ENCODE measurements at regions not wholly inside any gene's neighbourhood (a gene's known extent, or its start where the extent isn't known, plus 50 kb on each side); places are given as distances from the start of the nearest gene placed in this dataset.

DNA sequence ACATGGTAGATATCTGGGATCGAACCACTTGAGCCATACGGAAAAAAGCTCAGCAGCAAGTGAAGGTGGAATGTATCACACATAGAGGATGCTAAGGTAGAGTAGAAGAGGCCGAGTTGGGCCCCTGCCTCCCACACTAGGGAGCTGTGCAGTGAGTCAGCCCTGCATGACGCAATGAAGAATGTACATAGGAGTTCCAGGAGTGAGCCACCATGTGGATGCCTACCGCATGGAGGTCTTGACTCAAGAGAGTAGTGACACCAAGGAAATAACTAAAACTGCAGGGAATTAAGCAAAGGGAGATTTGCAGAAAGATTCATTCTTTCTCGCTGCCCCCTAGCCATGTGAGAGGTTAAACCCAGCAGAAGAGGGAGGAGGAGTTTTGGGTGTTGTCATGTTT, 389.6 kb upstream of the IGFBP7 start:
- no peaks in the 10 kb centered on the region for H3K9me3 ChIP-seq
- DNase-seq (ENCODE audit: low spot score) (no peak), ATAC-seq (ENCODE audit: insufficient number of reproducible peaks, low FRiP score, low read depth) (no peak)
- TF ChIP-seq, protein P1, sequence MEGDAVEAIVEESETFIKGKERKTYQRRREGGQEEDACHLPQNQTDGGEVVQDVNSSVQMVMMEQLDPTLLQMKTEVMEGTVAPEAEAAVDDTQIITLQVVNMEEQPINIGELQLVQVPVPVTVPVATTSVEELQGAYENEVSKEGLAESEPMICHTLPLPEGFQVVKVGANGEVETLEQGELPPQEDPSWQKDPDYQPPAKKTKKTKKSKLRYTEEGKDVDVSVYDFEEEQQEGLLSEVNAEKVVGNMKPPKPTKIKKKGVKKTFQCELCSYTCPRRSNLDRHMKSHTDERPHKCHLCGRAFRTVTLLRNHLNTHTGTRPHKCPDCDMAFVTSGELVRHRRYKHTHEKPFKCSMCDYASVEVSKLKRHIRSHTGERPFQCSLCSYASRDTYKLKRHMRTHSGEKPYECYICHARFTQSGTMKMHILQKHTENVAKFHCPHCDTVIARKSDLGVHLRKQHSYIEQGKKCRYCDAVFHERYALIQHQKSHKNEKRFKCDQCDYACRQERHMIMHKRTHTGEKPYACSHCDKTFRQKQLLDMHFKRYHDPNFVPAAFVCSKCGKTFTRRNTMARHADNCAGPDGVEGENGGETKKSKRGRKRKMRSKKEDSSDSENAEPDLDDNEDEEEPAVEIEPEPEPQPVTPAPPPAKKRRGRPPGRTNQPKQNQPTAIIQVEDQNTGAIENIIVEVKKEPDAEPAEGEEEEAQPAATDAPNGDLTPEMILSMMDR (IDR thresholded peaks at IDR 0.05): no peak
- H3K4me3 ChIP-seq: no peak overlapping the region
- H3K27ac ChIP-seq: no peak overlapping the region
- H3K27me3 ChIP-seq (replicated peaks; ENCODE audit: insufficient read depth): no peaks in the 10 kb centered on the region
- no peaks in the 10 kb centered on the region for H3K36me3 ChIP-seq
- peaks cover 0 to 8% of the 10 kb centered on the region in 2 donors for H3K4me1 ChIP-seq (ENCODE audit: control insufficient read depth in 1 of 2, low read depth in 2 of 2)

DNA sequence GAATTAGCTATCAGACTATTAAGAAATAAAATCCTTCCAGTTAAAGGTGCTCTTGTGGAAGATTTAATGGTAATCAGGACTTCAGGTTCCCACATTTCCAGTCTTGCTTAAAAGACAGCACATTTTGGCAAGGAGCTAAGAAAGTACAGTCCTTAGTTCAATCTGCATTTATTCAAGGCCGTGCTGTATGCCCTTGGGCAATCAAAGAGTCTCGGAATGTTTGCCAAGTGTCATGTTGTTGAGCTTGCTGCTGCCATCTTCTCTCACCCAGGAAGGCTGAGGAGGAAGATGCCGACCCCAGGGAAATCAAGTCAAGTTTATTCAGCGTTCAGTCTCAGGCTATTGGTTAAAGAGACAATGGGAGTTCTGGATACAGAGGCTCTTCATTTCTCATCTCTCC, 388.1 kb upstream of the IGFBP7 start:
- no peak overlapping the region for H3K27ac ChIP-seq
- peaks cover 0 to 8% of the 10 kb centered on the region in 2 donors for H3K4me1 ChIP-seq (ENCODE audit: control insufficient read depth in 1 of 2, low read depth in 2 of 2)
- ATAC-seq (ENCODE audit: insufficient number of reproducible peaks, low FRiP score, low read depth): no peak
- no peak for DNase-seq (ENCODE audit: low spot score)
- TF ChIP-seq, protein P1 (IDR thresholded peaks at IDR 0.05): no peak
- H3K36me3 ChIP-seq: no peaks in the 10 kb centered on the region
- H3K27me3 ChIP-seq (replicated peaks; ENCODE audit: insufficient read depth): no peaks in the 10 kb centered on the region
- H3K9me3 ChIP-seq: no peaks in the 10 kb centered on the region
- H3K4me3 ChIP-seq: no peak overlapping the region

DNA sequence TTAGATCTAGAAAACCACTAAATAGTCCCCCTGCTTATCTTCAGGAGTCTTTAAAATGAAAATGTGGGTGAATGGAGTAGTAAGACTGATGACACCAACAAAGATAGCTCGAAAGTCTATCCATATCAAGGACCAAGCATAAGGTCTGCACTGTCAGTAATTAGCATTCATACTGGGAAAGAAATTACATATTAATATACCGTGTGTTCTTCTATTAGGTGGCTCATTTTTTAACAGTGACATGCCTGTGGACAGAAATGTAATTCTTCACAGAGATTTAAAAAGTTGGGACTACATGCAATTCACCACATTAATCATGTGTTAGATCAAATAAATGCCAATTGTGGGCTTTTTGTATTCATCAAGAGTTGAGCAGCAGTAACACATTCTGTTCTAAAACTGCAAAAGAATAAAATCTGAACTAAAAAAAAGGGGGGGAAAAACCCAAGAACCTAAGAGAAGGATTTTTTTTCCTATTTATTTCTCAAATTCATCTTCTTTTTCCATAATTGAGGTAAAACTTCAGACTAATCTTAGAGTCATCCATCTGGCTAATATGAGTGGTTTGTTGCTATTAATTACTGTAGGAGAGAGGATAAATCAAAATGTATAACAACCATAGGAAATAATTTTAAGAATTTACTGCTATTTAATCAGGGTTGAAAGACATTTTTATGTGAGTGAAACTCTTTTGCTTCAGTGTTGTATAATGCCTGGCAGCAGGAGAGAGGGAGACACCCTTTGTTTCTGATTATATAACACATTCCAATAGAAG, 386.7 kb upstream of the IGFBP7 start:
- TF ChIP-seq, protein P1 (IDR thresholded peaks at IDR 0.05): no peak
- Histone ChIP-seq H3K36me3 (no peaks in the 10 kb centered on the region), H3K9me3 (no peaks in the 10 kb centered on the region), H3K4me1 (ENCODE audit: control insufficient read depth in 1 of 2, low read depth in 2 of 2) (peaks cover 0 to 1% of the 10 kb centered on the region in 2 donors), H3K4me3 (no peak overlapping the region), H3K27me3 (replicated peaks; ENCODE audit: insufficient read depth) (no peaks in the 10 kb centered on the region), H3K27ac (no peak overlapping the region)
- DNase-seq (ENCODE audit: low spot score): no peak
- ATAC-seq (ENCODE audit: insufficient number of reproducible peaks, low FRiP score, low read depth): no peak

DNA sequence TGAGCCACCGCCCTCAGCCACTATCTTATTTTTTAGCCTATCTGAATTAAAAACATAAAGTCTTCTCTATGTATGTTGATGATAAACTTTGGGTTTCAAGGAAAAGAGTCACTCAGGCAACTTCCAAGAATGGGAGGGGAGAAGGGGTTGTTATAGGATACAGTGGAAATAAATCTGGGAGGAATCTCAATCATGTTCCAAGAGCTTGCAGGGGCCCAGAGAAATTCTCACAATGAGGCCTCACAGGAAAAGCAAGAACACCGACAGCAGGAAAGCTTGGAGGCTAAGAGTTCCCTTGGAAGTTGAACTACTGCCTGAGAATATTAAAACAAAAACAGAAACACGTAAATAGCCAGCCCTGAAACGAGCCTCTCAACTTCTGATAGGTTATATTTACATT, 384.6 kb upstream of the IGFBP7 start:
- ATAC-seq (ENCODE audit: insufficient number of reproducible peaks, low FRiP score, low read depth) (no peak), DNase-seq (ENCODE audit: low spot score) (no peak)
- H3K27me3 ChIP-seq (replicated peaks; ENCODE audit: insufficient read depth): no peaks in the 10 kb centered on the region
- no peak overlapping the region for H3K4me3 ChIP-seq
- H3K36me3 ChIP-seq: no peaks in the 10 kb centered on the region
- H3K9me3 ChIP-seq: no peaks in the 10 kb centered on the region
- H3K4me1 ChIP-seq (ENCODE audit: control insufficient read depth in 1 of 2, low read depth in 2 of 2): no peaks in the 10 kb centered on the region
- TF ChIP-seq, protein P1 (IDR thresholded peaks at IDR 0.05): no peak
- no peak overlapping the region for H3K27ac ChIP-seq

DNA sequence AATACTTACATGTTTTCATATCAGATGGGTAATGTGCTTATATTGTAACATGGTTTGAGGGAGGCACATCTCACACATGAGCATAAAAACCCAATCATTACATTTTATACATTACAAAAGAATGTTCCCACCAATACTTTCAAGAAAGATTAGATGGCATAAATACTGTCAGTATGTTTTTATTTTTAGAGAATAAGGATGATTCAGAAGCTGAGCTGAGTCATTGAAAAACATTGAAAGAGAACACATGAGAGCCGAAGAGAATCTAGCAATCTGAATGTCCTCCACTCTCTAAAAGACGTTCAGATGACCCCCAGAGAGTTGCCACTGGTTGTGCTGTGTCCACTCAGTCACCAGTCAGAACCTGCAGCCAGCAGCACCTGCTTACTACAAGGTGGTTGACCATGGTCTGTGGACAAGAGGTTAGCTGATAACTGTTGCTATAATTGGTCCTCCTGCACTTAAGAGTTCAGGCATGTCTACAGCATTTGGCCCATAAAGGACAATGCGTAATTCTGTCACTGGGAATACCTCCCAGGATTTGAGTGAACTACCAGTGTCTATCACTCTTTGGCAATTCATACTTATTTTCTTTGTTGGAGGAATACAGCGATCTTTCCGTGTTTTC, 382.2 kb upstream of the IGFBP7 start:
- Histone ChIP-seq H3K4me1 (ENCODE audit: control insufficient read depth in 1 of 2, low read depth in 2 of 2) (peaks cover 0 to 10% of the 10 kb centered on the region in 2 donors), H3K27ac (no peak overlapping the region), H3K27me3 (replicated peaks; ENCODE audit: insufficient read depth) (no peaks in the 10 kb centered on the region), H3K4me3 (no peak overlapping the region), H3K36me3 (no peaks in the 10 kb centered on the region), H3K9me3 (no peaks in the 10 kb centered on the region)
- DNase-seq (ENCODE audit: low spot score) (no peak), ATAC-seq (ENCODE audit: insufficient number of reproducible peaks, low FRiP score, low read depth) (no peak)
- TF ChIP-seq, protein P1 (IDR thresholded peaks at IDR 0.05): no peak

All from thoracic aorta (tissue), 2 donors.